ENCODE measurements at regions not wholly inside any gene's neighbourhood (a gene's known extent, or its start where the extent isn't known, plus 50 kb on each side); places are given as distances from the start of the nearest gene placed in this dataset.
"Not testable (repeated sequence)": the region's sequence is repeated elsewhere in the genome, so short reads cannot be mapped to it uniquely, and the experiment has no call there.

DNA sequence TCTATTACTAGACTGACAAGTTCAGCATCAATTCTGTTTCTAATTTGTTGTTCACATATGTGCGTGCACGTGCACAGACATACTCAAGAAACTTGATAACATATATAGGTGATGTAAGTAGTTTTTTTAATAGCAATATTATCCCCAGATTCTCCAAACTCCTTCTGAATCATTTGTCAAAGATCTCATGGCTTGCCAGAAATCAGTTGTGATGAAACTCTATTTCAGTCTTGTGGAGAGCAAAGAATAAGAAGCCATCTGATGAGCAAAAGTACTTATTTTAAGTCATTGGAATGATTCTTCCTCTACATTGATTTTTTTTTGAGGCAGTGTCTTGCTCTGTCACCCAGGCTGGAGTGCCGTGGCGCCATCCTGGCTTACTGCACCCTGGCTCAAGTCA lies 167.0 kb upstream of the TBL1XR1 start (continued):
- TF ChIP-seq CSRNP3 (CRISPR knock-in tag; IDR thresholded peaks at IDR 0.05) (no peak), OSR1 (CRISPR knock-in tag; IDR thresholded peaks at IDR 0.05) (no peak), ZFP3 (CRISPR knock-in tag; IDR thresholded peaks at IDR 0.05) (no peak), RARB (CRISPR knock-in tag; IDR thresholded peaks at IDR 0.05) (no peak), ZC3H10 (CRISPR knock-in tag; IDR thresholded peaks at IDR 0.05) (no peak), CSDC2 (CRISPR knock-in tag; IDR thresholded peaks at IDR 0.05) (no peak), BACH2 (CRISPR knock-in tag; IDR thresholded peaks at IDR 0.05; ENCODE audit: borderline replicate concordance) (no peak), ARNTL (CRISPR knock-in tag; IDR thresholded peaks at IDR 0.05; ENCODE audit: borderline replicate concordance, low read depth) (no peak), TOX (CRISPR knock-in tag; IDR thresholded peaks at IDR 0.05; ENCODE audit: borderline replicate concordance) (no peak)

GRCh38 chr3:177365294-177365693 lies 168.0 kb upstream of the TBL1XR1 start:
- ATAC-seq = not testable (repeated sequence)

DNA sequence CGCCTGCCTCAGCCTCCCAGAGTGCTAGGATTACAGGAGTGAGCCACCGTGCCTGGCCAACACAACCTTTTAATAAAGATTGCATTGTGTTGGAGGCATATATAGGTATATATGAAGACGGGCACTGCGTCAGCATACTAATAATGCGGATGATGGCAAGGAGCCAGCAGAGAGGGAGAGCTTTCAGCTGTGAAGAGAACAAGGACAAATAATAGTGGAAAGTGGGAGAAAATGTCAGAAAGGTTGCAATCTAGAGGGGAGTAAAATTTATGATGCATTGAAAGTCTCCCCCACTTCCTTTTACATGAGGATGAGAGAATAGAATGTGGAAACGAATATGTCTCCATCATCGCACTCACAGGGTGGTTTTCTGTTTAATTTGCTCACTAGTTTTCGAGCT lies 170.5 kb upstream of the TBL1XR1 start:
- ATAC-seq = no peak

More for the DNA sequence above, 170.5 kb upstream of the TBL1XR1 start:
- TF ChIP-seq BACH2 (CRISPR knock-in tag; IDR thresholded peaks at IDR 0.05; ENCODE audit: borderline replicate concordance) (no peak), ESRRG (CRISPR knock-in tag; IDR thresholded peaks at IDR 0.05) (no peak), ISL1 (CRISPR knock-in tag; IDR thresholded peaks at IDR 0.05) (no peak), ZNF70 (CRISPR knock-in tag; IDR thresholded peaks at IDR 0.05) (no peak), TCF4 (CRISPR knock-in tag; IDR thresholded peaks at IDR 0.05; ENCODE audit: borderline replicate concordance) (no peak), ZNF565 (CRISPR knock-in tag; conservative IDR thresholded peaks at IDR 0.05; ENCODE audit: low read depth) (no peak), CSRNP3 (CRISPR knock-in tag; IDR thresholded peaks at IDR 0.05) (no peak), ZFP30 (CRISPR knock-in tag; IDR thresholded peaks at IDR 0.05) (no peak), GLIS3 (CRISPR knock-in tag; IDR thresholded peaks at IDR 0.05) (no peak), RARB (CRISPR knock-in tag; IDR thresholded peaks at IDR 0.05) (no peak), PATZ1 (CRISPR knock-in tag; IDR thresholded peaks at IDR 0.05; ENCODE audit: borderline replicate concordance) (no peak), TOX (CRISPR knock-in tag; IDR thresholded peaks at IDR 0.05; ENCODE audit: borderline replicate concordance) (no peak), ZC3H10 (CRISPR knock-in tag; IDR thresholded peaks at IDR 0.05) (no peak), CSDC2 (CRISPR knock-in tag; IDR thresholded peaks at IDR 0.05) (no peak), ZNF8 (CRISPR knock-in tag; IDR thresholded peaks at IDR 0.05) (no peak), SNAI2 (CRISPR knock-in tag; IDR thresholded peaks at IDR 0.05) (no peak)
- TF ChIP-seq, protein P1, sequence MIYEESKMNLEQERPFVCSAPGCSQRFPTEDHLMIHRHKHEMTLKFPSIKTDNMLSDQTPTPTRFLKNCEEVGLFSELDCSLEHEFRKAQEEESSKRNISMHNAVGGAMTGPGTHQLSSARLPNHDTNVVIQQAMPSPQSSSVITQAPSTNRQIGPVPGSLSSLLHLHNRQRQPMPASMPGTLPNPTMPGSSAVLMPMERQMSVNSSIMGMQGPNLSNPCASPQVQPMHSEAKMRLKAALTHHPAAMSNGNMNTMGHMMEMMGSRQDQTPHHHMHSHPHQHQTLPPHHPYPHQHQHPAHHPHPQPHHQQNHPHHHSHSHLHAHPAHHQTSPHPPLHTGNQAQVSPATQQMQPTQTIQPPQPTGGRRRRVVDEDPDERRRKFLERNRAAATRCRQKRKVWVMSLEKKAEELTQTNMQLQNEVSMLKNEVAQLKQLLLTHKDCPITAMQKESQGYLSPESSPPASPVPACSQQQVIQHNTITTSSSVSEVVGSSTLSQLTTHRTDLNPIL (CRISPR knock-in tag; IDR thresholded peaks at IDR 0.05; ENCODE audit: low read depth) = no peak
- TF ChIP-seq, protein P2, sequence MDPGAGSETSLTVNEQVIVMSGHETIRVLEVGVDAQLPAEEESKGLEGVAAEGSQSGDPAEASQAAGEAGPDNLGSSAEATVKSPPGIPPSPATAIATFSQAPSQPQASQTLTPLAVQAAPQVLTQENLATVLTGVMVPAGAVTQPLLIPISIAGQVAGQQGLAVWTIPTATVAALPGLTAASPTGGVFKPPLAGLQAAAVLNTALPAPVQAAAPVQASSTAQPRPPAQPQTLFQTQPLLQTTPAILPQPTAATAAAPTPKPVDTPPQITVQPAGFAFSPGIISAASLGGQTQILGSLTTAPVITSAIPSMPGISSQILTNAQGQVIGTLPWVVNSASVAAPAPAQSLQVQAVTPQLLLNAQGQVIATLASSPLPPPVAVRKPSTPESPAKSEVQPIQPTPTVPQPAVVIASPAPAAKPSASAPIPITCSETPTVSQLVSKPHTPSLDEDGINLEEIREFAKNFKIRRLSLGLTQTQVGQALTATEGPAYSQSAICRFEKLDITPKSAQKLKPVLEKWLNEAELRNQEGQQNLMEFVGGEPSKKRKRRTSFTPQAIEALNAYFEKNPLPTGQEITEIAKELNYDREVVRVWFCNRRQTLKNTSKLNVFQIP (CRISPR knock-in tag; IDR thresholded peaks at IDR 0.05; ENCODE audit: borderline replicate concordance, low read depth) = no peak

Measured in SK-N-SH treated with all-trans-retinoic acid at 6 μM for 48 hours (cell line).